ENCODE measurements at regions not wholly inside any gene's neighbourhood (a gene's known extent, or its start where the extent isn't known, plus 50 kb on each side); places are given as distances from the start of the nearest gene placed in this dataset.

DNA sequence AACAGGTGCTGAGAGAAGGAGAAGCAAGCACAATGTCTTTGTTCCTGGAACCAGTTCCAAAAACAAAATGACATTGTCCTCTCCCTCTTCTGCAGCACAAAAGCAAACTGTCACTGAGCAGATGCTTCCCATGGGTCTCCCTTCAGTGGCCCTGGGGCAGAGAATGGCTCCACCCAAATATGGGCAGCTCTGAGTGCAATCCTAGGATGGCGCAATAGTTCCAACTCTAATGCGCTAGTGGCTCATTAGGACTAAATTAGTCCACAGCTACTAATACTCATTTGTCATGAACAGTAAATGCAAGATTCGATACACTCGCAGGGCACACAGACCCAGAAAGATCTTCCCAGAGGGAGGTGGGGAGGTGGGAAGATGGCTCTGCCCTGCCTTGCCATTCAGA is 205.2 kb upstream of the CHAC2 start:
- H3K9me3 ChIP-seq (ENCODE audit: low read depth), result no peaks in the 10 kb centered on the region
- no peak for DNase-seq
- 84 to 92% methylated on average over 4 of the region's 4 CpGs for WGBS, 2 experiments (ENCODE audit: low coverage in 1 of 2, low lambda C conversion rate in 2 of 2, missing lambda C conversion rate in 2 of 2)
- in situ Hi-C loops (cut with MboI), result no loop called here
- no peaks in the 10 kb centered on the region for H3K36me3 ChIP-seq (ENCODE audit: low read depth)
- no peak overlapping the region for H3K4me3 ChIP-seq
- no peaks in the 10 kb centered on the region for H4K20me1 ChIP-seq (ENCODE audit: insufficient read depth)
- H3K4me1 ChIP-seq (ENCODE audit: insufficient read depth), result no peaks in the 10 kb centered on the region
- TF ChIP-seq EZH2 (IDR thresholded peaks at IDR 0.05; ENCODE audit: insufficient read depth, poor library complexity, severe bottlenecking), result no peak
- no peak for TF ChIP-seq EZH2phosphoT487 (IDR thresholded peaks at IDR 0.05; ENCODE audit: insufficient read depth, low read depth)
- H3K27ac ChIP-seq, result no peak overlapping the region
- no peaks in the 10 kb centered on the region for H3K9me2 ChIP-seq (ENCODE audit: insufficient read depth)
- no peak overlapping the region for H3K9ac ChIP-seq
- H3K4me2 ChIP-seq (ENCODE audit: unreplicated experiment), result no peak overlapping the region
- H3K79me2 ChIP-seq (ENCODE audit: insufficient read depth), result no peaks in the 10 kb centered on the region
- no peaks in the 10 kb centered on the region for H3F3A ChIP-seq (ENCODE audit: insufficient read depth)
- no peaks in the 10 kb centered on the region; the same call in 1 of the 2 replicates for H3K27me3 ChIP-seq (replicated peaks; ENCODE audit: insufficient read depth)
- H2AFZ ChIP-seq, result no peak overlapping the region

DNA sequence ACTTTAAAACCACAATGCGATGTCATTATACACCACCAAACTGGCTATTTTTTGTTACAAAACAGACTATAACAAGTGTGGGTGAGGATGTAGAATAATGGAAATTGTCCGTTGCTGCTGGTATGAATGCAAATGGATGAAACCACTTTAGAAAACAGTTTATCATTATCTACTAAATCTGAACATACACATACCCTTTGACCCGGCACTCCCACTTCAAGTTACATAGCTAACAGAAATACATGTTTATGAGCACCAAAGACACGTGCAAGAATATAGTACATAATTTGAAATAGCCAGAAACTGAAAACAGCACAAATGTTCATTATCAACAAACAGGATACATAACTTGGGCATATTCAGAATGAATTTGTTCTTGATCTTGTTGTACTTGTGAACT is 206.4 kb upstream of the CHAC2 start:
- no peaks in the 10 kb centered on the region for H3K4me1 ChIP-seq (ENCODE audit: insufficient read depth)
- no peaks in the 10 kb centered on the region for H3K79me2 ChIP-seq (ENCODE audit: insufficient read depth)
- no peaks in the 10 kb centered on the region for H4K20me1 ChIP-seq (ENCODE audit: insufficient read depth)
- no peaks in the 10 kb centered on the region for H3K9me2 ChIP-seq (ENCODE audit: insufficient read depth)
- in situ Hi-C loops (cut with MboI), result no loop called here
- DNase-seq, result no peak
- TF ChIP-seq EZH2phosphoT487 (IDR thresholded peaks at IDR 0.05; ENCODE audit: insufficient read depth, low read depth), result no peak
- TF ChIP-seq EZH2 (IDR thresholded peaks at IDR 0.05; ENCODE audit: insufficient read depth, poor library complexity, severe bottlenecking), result no peak
- no peak overlapping the region for H3K9ac ChIP-seq
- WGBS, 2 experiments (ENCODE audit: low coverage in 1 of 2, low lambda C conversion rate in 2 of 2, missing lambda C conversion rate in 2 of 2), result 54% methylated on average over 4 of the region's 4 CpGs
- no peak overlapping the region for H3K4me2 ChIP-seq (ENCODE audit: unreplicated experiment)
- no peak overlapping the region for H3K4me3 ChIP-seq
- no peaks in the 10 kb centered on the region for H3F3A ChIP-seq (ENCODE audit: insufficient read depth)
- H2AFZ ChIP-seq, result no peak overlapping the region
- no peak overlapping the region for H3K27ac ChIP-seq
- H3K27me3 ChIP-seq (replicated peaks; ENCODE audit: insufficient read depth), result no peaks in the 10 kb centered on the region; the same call in 1 of the 2 replicates
- H3K36me3 ChIP-seq (ENCODE audit: low read depth), result no peaks in the 10 kb centered on the region
- no peaks in the 10 kb centered on the region for H3K9me3 ChIP-seq (ENCODE audit: low read depth)

- DNase-seq, result peak; percentile 6
- Histone ChIP-seq H3K79me2 (ENCODE audit: insufficient read depth) (no peaks in the 10 kb centered on the region), H3K9ac (no peak overlapping the region), H3K9me3 (ENCODE audit: low read depth) (no peaks in the 10 kb centered on the region), H3K27ac (no peak overlapping the region), H3F3A (ENCODE audit: insufficient read depth) (no peaks in the 10 kb centered on the region), H3K4me2 (ENCODE audit: unreplicated experiment) (no peak overlapping the region), H3K27me3 (replicated peaks; ENCODE audit: insufficient read depth) (no peaks in the 10 kb centered on the region), H3K9me2 (ENCODE audit: insufficient read depth) (no peaks in the 10 kb centered on the region), H2AFZ (no peak overlapping the region), H4K20me1 (ENCODE audit: insufficient read depth) (no peaks in the 10 kb centered on the region), H3K36me3 (ENCODE audit: low read depth) (no peaks in the 10 kb centered on the region), H3K4me3 (no peak overlapping the region), H3K4me1 (ENCODE audit: insufficient read depth) (no peaks in the 10 kb centered on the region)
- WGBS, 2 experiments (ENCODE audit: low coverage in 1 of 2, low lambda C conversion rate in 2 of 2, missing lambda C conversion rate in 2 of 2), result 46 to 50% methylated on average over 2 of the region's 2 CpGs
- TF ChIP-seq EZH2phosphoT487 (IDR thresholded peaks at IDR 0.05; ENCODE audit: insufficient read depth, low read depth), result no peak
- TF ChIP-seq EZH2 (IDR thresholded peaks at IDR 0.05; ENCODE audit: insufficient read depth, poor library complexity, severe bottlenecking), result no peak
- in situ Hi-C loops (cut with MboI), result no loop called here
Measured at GRCh38 chr2:53559302-53559966, 208.2 kb upstream of the CHAC2 start.

GRCh38 chr2:53558867-53559266 is 208.7 kb upstream of the CHAC2 start:
- no peaks in the 10 kb centered on the region for H3K79me2 ChIP-seq (ENCODE audit: insufficient read depth)
- no peak for DNase-seq
- no peak overlapping the region for H2AFZ ChIP-seq
- no peak overlapping the region for H3K9ac ChIP-seq
- in situ Hi-C loops (cut with MboI), result no loop called here
- no peaks in the 10 kb centered on the region for H3K27me3 ChIP-seq (replicated peaks; ENCODE audit: insufficient read depth)
- no peak overlapping the region for H3K4me3 ChIP-seq
- no peaks in the 10 kb centered on the region for H3K4me1 ChIP-seq (ENCODE audit: insufficient read depth)
- H3K9me2 ChIP-seq (ENCODE audit: insufficient read depth), result no peaks in the 10 kb centered on the region
- H3K27ac ChIP-seq, result no peak overlapping the region
- no peaks in the 10 kb centered on the region for H3F3A ChIP-seq (ENCODE audit: insufficient read depth)
- no peaks in the 10 kb centered on the region for H3K9me3 ChIP-seq (ENCODE audit: low read depth)
- TF ChIP-seq EZH2phosphoT487 (IDR thresholded peaks at IDR 0.05; ENCODE audit: insufficient read depth, low read depth), result no peak
- TF ChIP-seq EZH2 (IDR thresholded peaks at IDR 0.05; ENCODE audit: insufficient read depth, poor library complexity, severe bottlenecking), result no peak
- H4K20me1 ChIP-seq (ENCODE audit: insufficient read depth), result no peaks in the 10 kb centered on the region
- H3K4me2 ChIP-seq (ENCODE audit: unreplicated experiment), result no peak overlapping the region
- WGBS, 2 experiments (ENCODE audit: low coverage in 1 of 2, low lambda C conversion rate in 2 of 2, missing lambda C conversion rate in 2 of 2), result 22 to 24% methylated on average over 2 of the region's 2 CpGs
- no peaks in the 10 kb centered on the region for H3K36me3 ChIP-seq (ENCODE audit: low read depth)

Measured in GM23248 (cell line).